Parathyroid adenoma (tissue), 2 donors: ENCODE measurements at regions not wholly inside any gene's neighbourhood (a gene's known extent, or its start where the extent isn't known, plus 50 kb on each side); places are given as distances from the start of the nearest gene placed in this dataset.

Experiments
- H2AFZ ChIP-seq: fragments of 300-600 bp; sonication (generic); one replicate; pipeline ENCODE4 v1.7.0; 2017; ENCODE audit warnings: antibody characterized with exemption, mild to moderate bottlenecking
- H3K27ac ChIP-seq: fragments of 300-600 bp; sonication (generic); one replicate; pipeline ENCODE4 v1.7.0; 2017
- H3K27me3 ChIP-seq: fragments of 300-600 bp; sonication (generic); one replicate; pipeline ENCODE4 v1.7.0; 2017; ENCODE audit warnings: low read length; ENCODE audit not compliant: control insufficient read depth, insufficient read depth
- H3K36me3 ChIP-seq: fragments of 300-600 bp; sonication (generic); one replicate; pipeline ENCODE4 v1.7.0; 2017; ENCODE audit warnings: low read length; ENCODE audit not compliant: control insufficient read depth, insufficient read depth
- H3K4me1 ChIP-seq: fragments of 300-600 bp; sonication (generic); one replicate; pipeline ENCODE4 v1.7.0; 2017; ENCODE audit warnings: control low read depth
- H3K4me2 ChIP-seq: fragments of 300-600 bp; sonication (generic); one replicate; pipeline ENCODE4 v1.7.0; 2017; ENCODE audit warnings: low read length
- H3K4me3 ChIP-seq: fragments of 300-600 bp; sonication (generic); one replicate; pipeline ENCODE4 v1.7.0; 2017; ENCODE audit warnings: low read depth, low read length
- H3K79me2 ChIP-seq: fragments of 300-600 bp; sonication (generic); one replicate; pipeline ENCODE4 v1.7.0; 2017; ENCODE audit warnings: control low read depth
- H3K9ac ChIP-seq: fragments of 300-600 bp; sonication (generic); one replicate; pipeline ENCODE4 v1.7.0; 2017; ENCODE audit warnings: mild to moderate bottlenecking
- H3K9me3 ChIP-seq: fragments of 300-600 bp; sonication (generic); one replicate; pipeline ENCODE4 v1.7.0; 2017; ENCODE audit warnings: low read length; ENCODE audit not compliant: control insufficient read depth
- TF ChIP-seq, protein P1 (sequence below): fragments of 300-600 bp; sonication (generic); IDR thresholded peaks from one replicate; pipeline ENCODE4 v1.7.0; 2017; ENCODE audit warnings: antibody characterized with exemption, mild to moderate bottlenecking
- donor health status: primary hyperparathyroidism.

DNA sequence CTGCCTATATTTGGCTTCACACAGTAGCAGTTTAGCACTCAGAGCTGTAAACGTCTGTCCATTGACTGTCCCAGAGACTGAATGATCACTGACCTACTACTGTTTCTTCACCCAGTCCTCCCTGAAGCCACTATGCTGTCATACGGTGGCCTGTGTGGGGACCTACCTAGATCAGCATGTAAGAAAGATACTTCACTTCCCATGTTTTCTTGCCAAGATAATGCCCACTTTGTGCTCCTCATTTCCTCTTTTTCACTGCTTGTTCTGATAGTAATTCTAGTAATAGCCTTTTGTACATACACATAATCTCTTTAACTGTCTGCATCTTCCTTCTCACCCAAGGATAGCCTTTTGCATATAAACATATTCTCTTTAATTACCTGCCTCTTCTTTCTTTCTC lies 109.9 kb upstream of the TIAM2 start:
- Histone ChIP-seq H3K27me3 (no peaks in the 10 kb centered on the region), H3K36me3 (no peaks in the 10 kb centered on the region), H3K9me3 (no peaks in the 10 kb centered on the region), H3K4me3 (no peak overlapping the region), H3K27ac (no peak overlapping the region), H3K9ac (no peak overlapping the region), H3K4me1 (peaks cover 7% of the 10 kb centered on the region), H3K79me2 (peaks cover 16% of the 10 kb centered on the region), H3K4me2 (no peak overlapping the region), H2AFZ (no peak overlapping the region)
- TF ChIP-seq, protein P1, sequence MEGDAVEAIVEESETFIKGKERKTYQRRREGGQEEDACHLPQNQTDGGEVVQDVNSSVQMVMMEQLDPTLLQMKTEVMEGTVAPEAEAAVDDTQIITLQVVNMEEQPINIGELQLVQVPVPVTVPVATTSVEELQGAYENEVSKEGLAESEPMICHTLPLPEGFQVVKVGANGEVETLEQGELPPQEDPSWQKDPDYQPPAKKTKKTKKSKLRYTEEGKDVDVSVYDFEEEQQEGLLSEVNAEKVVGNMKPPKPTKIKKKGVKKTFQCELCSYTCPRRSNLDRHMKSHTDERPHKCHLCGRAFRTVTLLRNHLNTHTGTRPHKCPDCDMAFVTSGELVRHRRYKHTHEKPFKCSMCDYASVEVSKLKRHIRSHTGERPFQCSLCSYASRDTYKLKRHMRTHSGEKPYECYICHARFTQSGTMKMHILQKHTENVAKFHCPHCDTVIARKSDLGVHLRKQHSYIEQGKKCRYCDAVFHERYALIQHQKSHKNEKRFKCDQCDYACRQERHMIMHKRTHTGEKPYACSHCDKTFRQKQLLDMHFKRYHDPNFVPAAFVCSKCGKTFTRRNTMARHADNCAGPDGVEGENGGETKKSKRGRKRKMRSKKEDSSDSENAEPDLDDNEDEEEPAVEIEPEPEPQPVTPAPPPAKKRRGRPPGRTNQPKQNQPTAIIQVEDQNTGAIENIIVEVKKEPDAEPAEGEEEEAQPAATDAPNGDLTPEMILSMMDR = no peak

DNA sequence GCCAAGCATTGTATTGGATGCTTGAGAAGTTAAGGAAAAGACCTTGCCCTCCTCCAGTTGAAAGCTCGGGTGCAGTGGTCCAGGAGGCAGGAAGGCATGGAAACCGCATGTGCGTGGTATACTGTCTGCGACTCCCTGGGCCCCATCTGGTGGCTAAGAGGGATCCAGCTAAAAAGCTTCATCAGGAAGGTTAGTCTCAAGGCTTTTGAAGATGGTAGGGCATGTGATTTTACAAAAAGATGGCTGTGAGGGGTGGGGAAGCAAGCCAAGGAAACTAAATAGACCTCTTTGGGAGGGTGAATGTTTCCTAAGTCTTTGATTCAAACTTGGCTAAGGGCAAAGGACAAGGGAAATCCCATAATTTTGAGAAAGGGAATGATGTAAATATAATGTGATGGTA lies 109.1 kb upstream of the TIAM2 start:
- Histone ChIP-seq H3K4me3 (no peak overlapping the region), H3K4me2 (no peak overlapping the region), H3K9ac (no peak overlapping the region), H3K36me3 (no peaks in the 10 kb centered on the region), H3K4me1 (peaks cover 7% of the 10 kb centered on the region), H3K79me2 (peaks cover 14% of the 10 kb centered on the region), H2AFZ (no peak overlapping the region), H3K27ac (no peak overlapping the region), H3K9me3 (no peaks in the 10 kb centered on the region), H3K27me3 (no peaks in the 10 kb centered on the region)
- TF ChIP-seq, protein P1 = no peak

DNA sequence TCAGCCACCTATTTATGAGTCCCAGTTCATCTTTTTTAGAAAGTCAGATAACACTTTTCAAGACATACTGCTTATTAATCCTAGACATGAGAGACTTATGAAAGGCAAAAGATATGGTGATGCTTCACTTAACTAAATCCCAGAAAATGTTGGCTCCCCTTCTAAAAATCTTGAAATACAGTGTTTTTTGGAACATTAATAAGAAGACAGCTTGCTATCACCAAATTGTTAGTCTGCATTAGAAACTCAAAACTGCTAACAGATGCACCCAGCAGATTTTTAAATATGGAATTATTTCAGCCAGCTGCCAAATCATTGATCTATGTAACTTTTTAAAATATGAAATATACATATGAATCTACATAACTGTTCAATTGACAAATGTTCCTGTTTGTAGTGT lies 108.6 kb upstream of the TIAM2 start:
- no peaks in the 10 kb centered on the region for H3K27me3 ChIP-seq
- H3K9me3 ChIP-seq = no peaks in the 10 kb centered on the region
- peaks cover 10% of the 10 kb centered on the region for H3K79me2 ChIP-seq
- H3K4me3 ChIP-seq = no peak overlapping the region
- H3K4me1 ChIP-seq = peaks cover 7% of the 10 kb centered on the region
- H3K9ac ChIP-seq = no peak overlapping the region
- TF ChIP-seq, protein P1 = no peak
- no peak overlapping the region for H3K27ac ChIP-seq
- H3K36me3 ChIP-seq = no peaks in the 10 kb centered on the region
- no peak overlapping the region for H2AFZ ChIP-seq
- no peak overlapping the region for H3K4me2 ChIP-seq

DNA sequence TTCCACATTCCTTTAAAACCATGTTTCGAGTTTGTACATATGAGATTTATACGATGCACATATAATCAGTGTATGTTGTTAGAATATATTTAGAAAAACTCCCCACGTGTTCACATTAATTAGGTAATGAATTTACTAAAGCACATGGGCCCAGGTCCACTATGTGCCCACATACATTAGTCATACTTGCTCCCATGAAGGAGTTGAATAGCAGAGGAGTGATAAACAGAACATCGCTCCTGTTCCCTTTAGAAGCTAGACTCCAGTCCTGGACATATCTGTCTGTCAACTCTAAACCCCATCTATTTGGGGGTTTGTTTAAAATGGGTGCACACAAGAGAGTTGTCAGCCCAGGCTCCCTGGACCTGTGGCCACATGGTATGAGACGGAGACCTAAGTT lies 108.1 kb upstream of the TIAM2 start:
- Histone ChIP-seq H3K4me1 (peaks cover 7% of the 10 kb centered on the region), H3K36me3 (no peaks in the 10 kb centered on the region), H3K27me3 (no peaks in the 10 kb centered on the region), H3K4me3 (no peak overlapping the region), H3K27ac (no peak overlapping the region), H3K9ac (no peak overlapping the region), H3K9me3 (no peaks in the 10 kb centered on the region), H3K79me2 (peaks cover 6% of the 10 kb centered on the region), H3K4me2 (no peak overlapping the region), H2AFZ (no peak overlapping the region)
- TF ChIP-seq, protein P1 = no peak

- Histone ChIP-seq H3K9me3 (no peaks in the 10 kb centered on the region), H3K36me3 (no peaks in the 10 kb centered on the region), H3K79me2 (peaks cover 6% of the 10 kb centered on the region), H3K27ac (no peak overlapping the region), H3K27me3 (no peaks in the 10 kb centered on the region), H3K4me1 (peaks cover 7% of the 10 kb centered on the region), H3K4me2 (no peak overlapping the region), H3K9ac (no peak overlapping the region), H2AFZ (no peak overlapping the region), H3K4me3 (no peak overlapping the region)
- TF ChIP-seq, protein P1 = no peak
Observed at GRCh38 chr6:154888421-154889295, 106.5 kb upstream of the TIAM2 start.
